Suprapubic skin (tissue), 4 donors: ENCODE measurements at regions not wholly inside any gene's neighbourhood (a gene's known extent, or its start where the extent isn't known, plus 50 kb on each side); places are given as distances from the start of the nearest gene placed in this dataset.

Source experiments
- DNase-seq, 2 donors: peaks; one replicate each; pipeline ENCODE4 v3.0.0-alpha.2; 2019; ENCODE audit warnings: low spot score in 2 of 2
- H3K27ac ChIP-seq: fragments of 200-600 bp; sonication (generic); one replicate; pipeline ENCODE4 v1.5.1; 2019
- H3K27me3 ChIP-seq: fragments of 200-600 bp; sonication (generic); one replicate; pipeline ENCODE4 v1.5.1; 2019
- H3K36me3 ChIP-seq: fragments of 200-600 bp; sonication (generic); one replicate; pipeline ENCODE4 v1.5.1; 2019
- H3K4me1 ChIP-seq: fragments of 200-600 bp; sonication (generic); one replicate; pipeline ENCODE4 v1.5.1; 2019
- H3K4me3 ChIP-seq: fragments of 200-600 bp; sonication (generic); one replicate; pipeline ENCODE4 v1.5.1; 2019; ENCODE audit warnings: mild to moderate bottlenecking
- H3K9me3 ChIP-seq: fragments of 200-600 bp; sonication (generic); one replicate; pipeline ENCODE4 v1.5.1; 2019
- EP300 ChIP-seq: sonication (generic); formaldehyde crosslinking; IDR thresholded peaks from one replicate; pipeline ENCODE4 v1.6.1; 2017; ENCODE audit warnings: antibody characterized with exemption
- POLR2A ChIP-seq, 2 donors: fragments of 450-650 bp; IDR thresholded peaks; one replicate each; pipeline ENCODE4 v1.6.1; 2017; ENCODE audit warnings: antibody characterized with exemption in 2 of 2, mild to moderate bottlenecking in 2 of 2, moderate library complexity in 2 of 2
- POLR2AphosphoS5 ChIP-seq, 3 donors: sonication (generic); formaldehyde crosslinking; IDR thresholded peaks; one replicate each; pipeline ENCODE4 v1.6.1; 2017; ENCODE audit warnings: antibody characterized with exemption in 3 of 3
- WGBS: methylation state at CpG from one replicate; pipeline ENCODE4 v1.1.5; 2018; 5-methylcytosine and 5-hydroxymethylcytosine counted together
- TF ChIP-seq, protein P1 (sequence below), 2 donors: fragments of 200-600 bp in 1 of 2; fragments of 450-650 bp in 1 of 2; sonication (generic) in 1 of 2; IDR thresholded peaks; one replicate each; pipeline ENCODE4 v1.5.1; 2016 to 2019; ENCODE audit warnings: antibody characterized with exemption in 2 of 2, mild to moderate bottlenecking in 1 of 2, moderate library complexity in 1 of 2

DNA sequence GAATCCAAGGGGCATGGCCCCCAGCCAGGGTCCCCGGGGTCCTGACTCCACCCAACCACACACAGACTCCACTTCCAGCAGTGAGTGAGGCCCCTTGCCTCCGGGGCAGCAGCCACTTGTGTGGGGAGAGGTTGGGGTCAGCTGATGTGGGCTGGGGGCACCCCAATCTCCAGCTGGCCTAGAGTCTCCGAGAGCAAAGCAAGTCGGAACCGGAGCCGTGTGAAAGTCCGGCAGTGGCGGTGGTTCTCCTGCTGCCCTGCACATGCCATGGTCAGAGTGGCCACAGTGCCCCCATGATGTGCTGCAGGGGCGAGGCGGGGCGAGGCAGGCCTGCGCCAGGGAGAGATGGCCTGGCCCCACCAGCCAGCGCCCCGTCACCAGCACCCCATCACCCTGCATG is 74.6 kb downstream of the PDGFA start:
- DNase-seq: no peak
- H3K9me3 ChIP-seq: no peaks in the 10 kb centered on the region
- no peaks in the 10 kb centered on the region for H3K36me3 ChIP-seq
- H3K27ac ChIP-seq: no peak overlapping the region
- peaks cover 8% of the 10 kb centered on the region for H3K4me1 ChIP-seq
- 84% methylated on average over 5 of the region's 14 CpGs for WGBS
- no peak overlapping the region for H3K4me3 ChIP-seq
- no peaks in the 10 kb centered on the region for H3K27me3 ChIP-seq
- TF ChIP-seq, protein P1, sequence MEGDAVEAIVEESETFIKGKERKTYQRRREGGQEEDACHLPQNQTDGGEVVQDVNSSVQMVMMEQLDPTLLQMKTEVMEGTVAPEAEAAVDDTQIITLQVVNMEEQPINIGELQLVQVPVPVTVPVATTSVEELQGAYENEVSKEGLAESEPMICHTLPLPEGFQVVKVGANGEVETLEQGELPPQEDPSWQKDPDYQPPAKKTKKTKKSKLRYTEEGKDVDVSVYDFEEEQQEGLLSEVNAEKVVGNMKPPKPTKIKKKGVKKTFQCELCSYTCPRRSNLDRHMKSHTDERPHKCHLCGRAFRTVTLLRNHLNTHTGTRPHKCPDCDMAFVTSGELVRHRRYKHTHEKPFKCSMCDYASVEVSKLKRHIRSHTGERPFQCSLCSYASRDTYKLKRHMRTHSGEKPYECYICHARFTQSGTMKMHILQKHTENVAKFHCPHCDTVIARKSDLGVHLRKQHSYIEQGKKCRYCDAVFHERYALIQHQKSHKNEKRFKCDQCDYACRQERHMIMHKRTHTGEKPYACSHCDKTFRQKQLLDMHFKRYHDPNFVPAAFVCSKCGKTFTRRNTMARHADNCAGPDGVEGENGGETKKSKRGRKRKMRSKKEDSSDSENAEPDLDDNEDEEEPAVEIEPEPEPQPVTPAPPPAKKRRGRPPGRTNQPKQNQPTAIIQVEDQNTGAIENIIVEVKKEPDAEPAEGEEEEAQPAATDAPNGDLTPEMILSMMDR (IDR thresholded peaks at IDR 0.05): no peak
- TF ChIP-seq POLR2AphosphoS5 (IDR thresholded peaks at IDR 0.05): no peak
- no peak for TF ChIP-seq POLR2A (IDR thresholded peaks at IDR 0.05)
- no peak for TF ChIP-seq EP300

- no peaks in the 10 kb centered on the region for H3K9me3 ChIP-seq
- H3K36me3 ChIP-seq: no peaks in the 10 kb centered on the region
- H3K27me3 ChIP-seq: peaks cover under 1% of the 10 kb centered on the region
- DNase-seq: no peak
- peaks cover 8% of the 10 kb centered on the region for H3K4me1 ChIP-seq
- H3K27ac ChIP-seq: no peak overlapping the region
- no peak for TF ChIP-seq POLR2A (IDR thresholded peaks at IDR 0.05)
- no peak for TF ChIP-seq EP300
- TF ChIP-seq POLR2AphosphoS5 (IDR thresholded peaks at IDR 0.05): no peak
- TF ChIP-seq, protein P1 (IDR thresholded peaks at IDR 0.05): no peak
- H3K4me3 ChIP-seq: no peak overlapping the region
- WGBS: 70% methylated on average over 14 of the region's 14 CpGs
These were observed 73.9 kb downstream of the PDGFA start for GRCh38 chr7:445563-446288.

GRCh38 chr7:446289-446935 is 73.2 kb downstream of the PDGFA start:
- H3K27ac ChIP-seq: no peak overlapping the region
- no peaks in the 10 kb centered on the region for H3K36me3 ChIP-seq
- no peaks in the 10 kb centered on the region for H3K9me3 ChIP-seq
- H3K27me3 ChIP-seq: peaks cover 6% of the 10 kb centered on the region
- peaks cover 8% of the 10 kb centered on the region for H3K4me1 ChIP-seq
- TF ChIP-seq POLR2A (IDR thresholded peaks at IDR 0.05) (no peak), EP300 (no peak), POLR2AphosphoS5 (IDR thresholded peaks at IDR 0.05) (no peak)
- TF ChIP-seq, protein P1 (IDR thresholded peaks at IDR 0.05): no peak
- WGBS: 84% methylated on average over 18 of the region's 29 CpGs
- no peak for DNase-seq
- no peak overlapping the region for H3K4me3 ChIP-seq
